ENCODE measurements at regions not wholly inside any gene's neighbourhood (a gene's known extent, or its start where the extent isn't known, plus 50 kb on each side); places are given as distances from the start of the nearest gene placed in this dataset.

GRCh38 chr6:145294942-145295341 lies 440.4 kb downstream of the EPM2A start:
- TF ChIP-seq POLR2A (IDR thresholded peaks at IDR 0.05) (no peak), POLR2AphosphoS5 (IDR thresholded peaks at IDR 0.05) (no peak), EP300 (IDR thresholded peaks at IDR 0.05) (no peak)
- TF ChIP-seq, protein P1, sequence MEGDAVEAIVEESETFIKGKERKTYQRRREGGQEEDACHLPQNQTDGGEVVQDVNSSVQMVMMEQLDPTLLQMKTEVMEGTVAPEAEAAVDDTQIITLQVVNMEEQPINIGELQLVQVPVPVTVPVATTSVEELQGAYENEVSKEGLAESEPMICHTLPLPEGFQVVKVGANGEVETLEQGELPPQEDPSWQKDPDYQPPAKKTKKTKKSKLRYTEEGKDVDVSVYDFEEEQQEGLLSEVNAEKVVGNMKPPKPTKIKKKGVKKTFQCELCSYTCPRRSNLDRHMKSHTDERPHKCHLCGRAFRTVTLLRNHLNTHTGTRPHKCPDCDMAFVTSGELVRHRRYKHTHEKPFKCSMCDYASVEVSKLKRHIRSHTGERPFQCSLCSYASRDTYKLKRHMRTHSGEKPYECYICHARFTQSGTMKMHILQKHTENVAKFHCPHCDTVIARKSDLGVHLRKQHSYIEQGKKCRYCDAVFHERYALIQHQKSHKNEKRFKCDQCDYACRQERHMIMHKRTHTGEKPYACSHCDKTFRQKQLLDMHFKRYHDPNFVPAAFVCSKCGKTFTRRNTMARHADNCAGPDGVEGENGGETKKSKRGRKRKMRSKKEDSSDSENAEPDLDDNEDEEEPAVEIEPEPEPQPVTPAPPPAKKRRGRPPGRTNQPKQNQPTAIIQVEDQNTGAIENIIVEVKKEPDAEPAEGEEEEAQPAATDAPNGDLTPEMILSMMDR (IDR thresholded peaks at IDR 0.05): no peak
